Prostate gland (tissue), 2 donors: ENCODE measurements at regions not wholly inside any gene's neighbourhood (a gene's known extent, or its start where the extent isn't known, plus 50 kb on each side); places are given as distances from the start of the nearest gene placed in this dataset.

ENCODE experiments used
- POLR2A ChIP-seq: fragments of 450-650 bp; IDR thresholded peaks from one replicate; pipeline ENCODE4 v1.6.1; 2016; ENCODE audit warnings: antibody characterized with exemption, mild to moderate bottlenecking
- POLR2AphosphoS5 ChIP-seq: sonication (generic); formaldehyde crosslinking; IDR thresholded peaks from one replicate; pipeline ENCODE4 v1.6.1; 2017; ENCODE audit warnings: antibody characterized with exemption
- TF ChIP-seq, protein P1 (sequence below), 4 experiments: fragments of 200-600 bp in 2 of 4; fragments of 450-650 bp in 2 of 4; sonication (generic) in 2 of 4; IDR thresholded peaks; 1 replicate in 3 of 4; 2 replicates in 1 of 4; pipeline ENCODE4 v1.5.1; 2016 to 2019; ENCODE audit warnings: antibody characterized with exemption in 4 of 4, mild to moderate bottlenecking in 2 of 4, moderate library complexity in 2 of 4

DNA sequence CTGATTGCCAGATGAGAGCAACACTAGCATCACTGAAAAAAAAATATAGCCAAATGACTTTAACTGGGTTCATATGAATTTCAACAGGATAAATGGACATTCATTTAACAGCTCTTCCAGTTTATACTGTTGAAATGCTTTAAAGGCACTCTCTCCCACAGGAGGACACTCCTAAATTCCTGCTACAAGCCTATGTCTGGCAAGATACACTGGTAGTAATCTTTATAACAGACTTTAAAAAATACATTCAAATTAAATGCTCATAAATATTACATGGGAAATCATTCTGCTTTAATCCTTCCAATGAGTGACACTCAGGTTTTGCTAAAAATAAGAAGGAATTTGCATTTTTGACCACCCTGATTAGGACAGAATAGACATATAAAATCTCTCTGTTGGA, 526.7 kb upstream of the ADAMTS5 start:
- TF ChIP-seq, protein P1, sequence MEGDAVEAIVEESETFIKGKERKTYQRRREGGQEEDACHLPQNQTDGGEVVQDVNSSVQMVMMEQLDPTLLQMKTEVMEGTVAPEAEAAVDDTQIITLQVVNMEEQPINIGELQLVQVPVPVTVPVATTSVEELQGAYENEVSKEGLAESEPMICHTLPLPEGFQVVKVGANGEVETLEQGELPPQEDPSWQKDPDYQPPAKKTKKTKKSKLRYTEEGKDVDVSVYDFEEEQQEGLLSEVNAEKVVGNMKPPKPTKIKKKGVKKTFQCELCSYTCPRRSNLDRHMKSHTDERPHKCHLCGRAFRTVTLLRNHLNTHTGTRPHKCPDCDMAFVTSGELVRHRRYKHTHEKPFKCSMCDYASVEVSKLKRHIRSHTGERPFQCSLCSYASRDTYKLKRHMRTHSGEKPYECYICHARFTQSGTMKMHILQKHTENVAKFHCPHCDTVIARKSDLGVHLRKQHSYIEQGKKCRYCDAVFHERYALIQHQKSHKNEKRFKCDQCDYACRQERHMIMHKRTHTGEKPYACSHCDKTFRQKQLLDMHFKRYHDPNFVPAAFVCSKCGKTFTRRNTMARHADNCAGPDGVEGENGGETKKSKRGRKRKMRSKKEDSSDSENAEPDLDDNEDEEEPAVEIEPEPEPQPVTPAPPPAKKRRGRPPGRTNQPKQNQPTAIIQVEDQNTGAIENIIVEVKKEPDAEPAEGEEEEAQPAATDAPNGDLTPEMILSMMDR (IDR thresholded peaks at IDR 0.05): no peak
- TF ChIP-seq POLR2A: no peak
- TF ChIP-seq POLR2AphosphoS5: no peak
